OCI-LY1 (cell line): ENCODE measurements at regions not wholly inside any gene's neighbourhood (a gene's known extent, or its start where the extent isn't known, plus 50 kb on each side); places are given as distances from the start of the nearest gene placed in this dataset.

ENCODE experiments used
- CTCF ChIP-seq: fragments of 200-600 bp; sonication (generic), shearing (Covaris generic); IDR thresholded peaks from 2 replicates; pipeline ENCODE4 v1.5.1; 2017; ENCODE audit warnings: mild to moderate bottlenecking, antibody characterized with exemption, low read length, moderate library complexity, mixed read lengths
- EZH2 ChIP-seq: fragments of 200-600 bp; sonication (generic), shearing (Covaris generic); IDR thresholded peaks from 2 replicates; pipeline ENCODE4 v1.8.0; 2017; ENCODE audit warnings: borderline replicate concordance, mixed run types, mild to moderate bottlenecking, antibody characterized with exemption, low read length, moderate library complexity, mixed read lengths

- no peak for TF ChIP-seq CTCF
- TF ChIP-seq EZH2, result no peak
Measured at GRCh38 chr4:141314627-141315026, 93.9 kb downstream of the ZNF330 start.
